GM10248 (cell line): ENCODE measurements at regions not wholly inside any gene's neighbourhood (a gene's known extent, or its start where the extent isn't known, plus 50 kb on each side); places are given as distances from the start of the nearest gene placed in this dataset.

ENCODE experiments used
- CTCF ChIA-PET: fragments of 300-600 bp; sonication (Branson Sonifier 250); formaldehyde crosslinking; extraction: SDS; loops from one replicate; lab custom pipeline; 2021; ENCODE audit warnings: antibody characterized with exemption; lab: Yijun Ruan, JAX
- POLR2A ChIA-PET: fragments of 350-650 bp; sonication (Branson Sonifier 250); formaldehyde crosslinking; extraction: SDS; loops from one replicate; lab custom pipeline; 2020; ENCODE audit warnings: antibody characterized with exemption; lab: Yijun Ruan, JAX
- DNase-seq: peaks from one replicate; pipeline ENCODE4 v3.0.0; 2012; ENCODE audit errors: extremely low spot score
- TF ChIP-seq, protein P1 (sequence below): IDR thresholded peaks from 2 replicates; pipeline ENCODE4 v1.5.1; 2012; ENCODE audit warnings: mild to moderate bottlenecking, low read depth; ENCODE audit errors: extremely low read depth, missing control alignments, control extremely low read depth

DNA sequence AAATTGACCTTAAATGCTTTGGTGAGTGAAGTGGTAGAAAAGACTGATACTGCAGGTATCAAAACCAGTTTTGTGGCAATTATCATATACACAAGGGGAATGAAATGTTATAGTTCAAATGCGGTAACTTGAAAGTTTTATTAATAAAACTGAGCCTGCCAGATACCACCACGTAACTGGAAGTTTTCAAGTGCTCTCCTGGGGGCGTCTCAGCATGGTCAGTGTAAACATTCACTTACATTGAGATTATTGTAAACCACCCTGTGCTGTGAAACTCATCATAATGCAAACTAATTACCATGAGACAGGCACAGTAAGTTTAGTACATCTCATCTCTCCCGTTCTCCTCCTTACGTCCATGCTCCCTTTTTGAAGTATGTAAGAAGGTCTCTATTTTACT lies 280.7 kb upstream of the FAR2 start:
- DNase-seq: no peak
- TF ChIP-seq, protein P1, sequence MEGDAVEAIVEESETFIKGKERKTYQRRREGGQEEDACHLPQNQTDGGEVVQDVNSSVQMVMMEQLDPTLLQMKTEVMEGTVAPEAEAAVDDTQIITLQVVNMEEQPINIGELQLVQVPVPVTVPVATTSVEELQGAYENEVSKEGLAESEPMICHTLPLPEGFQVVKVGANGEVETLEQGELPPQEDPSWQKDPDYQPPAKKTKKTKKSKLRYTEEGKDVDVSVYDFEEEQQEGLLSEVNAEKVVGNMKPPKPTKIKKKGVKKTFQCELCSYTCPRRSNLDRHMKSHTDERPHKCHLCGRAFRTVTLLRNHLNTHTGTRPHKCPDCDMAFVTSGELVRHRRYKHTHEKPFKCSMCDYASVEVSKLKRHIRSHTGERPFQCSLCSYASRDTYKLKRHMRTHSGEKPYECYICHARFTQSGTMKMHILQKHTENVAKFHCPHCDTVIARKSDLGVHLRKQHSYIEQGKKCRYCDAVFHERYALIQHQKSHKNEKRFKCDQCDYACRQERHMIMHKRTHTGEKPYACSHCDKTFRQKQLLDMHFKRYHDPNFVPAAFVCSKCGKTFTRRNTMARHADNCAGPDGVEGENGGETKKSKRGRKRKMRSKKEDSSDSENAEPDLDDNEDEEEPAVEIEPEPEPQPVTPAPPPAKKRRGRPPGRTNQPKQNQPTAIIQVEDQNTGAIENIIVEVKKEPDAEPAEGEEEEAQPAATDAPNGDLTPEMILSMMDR: no peak
- ChIA-PET CTCF (no interaction called here), POLR2A (no interaction called here)

DNA sequence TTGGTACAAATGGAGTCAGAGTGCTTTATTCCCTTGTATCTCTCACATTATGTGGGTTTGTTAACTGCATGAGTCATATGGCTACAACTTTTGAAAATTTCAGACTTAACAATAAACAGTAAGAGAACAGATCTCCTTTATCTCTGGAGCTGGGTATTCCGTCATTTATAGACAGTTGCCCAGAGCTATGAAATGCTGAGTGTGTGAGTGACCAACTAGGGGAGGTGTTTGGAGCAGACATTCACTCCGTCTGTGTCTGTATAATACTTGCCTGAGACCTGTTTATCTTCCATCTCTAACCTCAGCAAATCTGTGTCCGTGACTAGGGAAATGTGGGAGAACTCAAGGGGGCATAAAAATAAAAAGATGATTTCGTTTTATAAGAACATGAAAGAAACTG lies 279.9 kb upstream of the FAR2 start:
- CTCF ChIA-PET: no interaction called here
- POLR2A ChIA-PET: no interaction called here
- TF ChIP-seq, protein P1: no peak

DNA sequence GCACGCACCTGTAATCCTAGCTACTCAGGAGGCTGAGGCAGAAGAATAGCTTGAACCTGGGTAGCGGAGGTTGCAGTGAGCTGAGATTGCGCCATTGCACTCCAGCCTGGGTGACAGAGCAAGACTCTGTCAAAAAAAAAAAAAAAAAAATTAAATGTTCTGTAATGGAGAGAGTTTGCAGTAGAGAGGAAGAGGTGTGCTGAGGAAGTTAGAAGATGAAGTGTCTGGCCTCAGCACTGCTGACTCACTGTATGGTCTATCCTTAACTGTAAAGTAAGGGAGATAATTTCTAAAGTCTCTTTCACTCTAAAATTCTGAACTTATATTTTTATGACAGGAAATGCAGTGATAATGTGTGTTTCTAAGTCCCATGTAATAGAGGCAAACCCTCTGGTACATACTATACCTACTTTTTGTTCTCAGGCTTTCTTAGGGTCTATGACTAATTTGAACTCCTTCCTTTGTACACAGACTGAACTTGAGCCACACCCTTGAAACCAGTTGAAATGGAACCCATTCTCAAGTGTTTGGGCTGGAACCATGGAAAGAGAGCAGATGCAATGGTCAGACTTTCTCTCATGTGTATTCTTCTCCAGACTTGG lies 278.1 kb upstream of the FAR2 start:
- no peak for DNase-seq
- TF ChIP-seq, protein P1: no peak
- ChIA-PET POLR2A (no interaction called here), CTCF (interaction anchor here (0.8 to 3.3 kb wide), 4 partner anchors 9 to 19 kb away, joined by 3 to 24 read pairs (median 10); no protein-coding TSS in a partner anchor)

More for the DNA sequence above, 279.9 kb upstream of the FAR2 start:
- no peak for DNase-seq

DNA sequence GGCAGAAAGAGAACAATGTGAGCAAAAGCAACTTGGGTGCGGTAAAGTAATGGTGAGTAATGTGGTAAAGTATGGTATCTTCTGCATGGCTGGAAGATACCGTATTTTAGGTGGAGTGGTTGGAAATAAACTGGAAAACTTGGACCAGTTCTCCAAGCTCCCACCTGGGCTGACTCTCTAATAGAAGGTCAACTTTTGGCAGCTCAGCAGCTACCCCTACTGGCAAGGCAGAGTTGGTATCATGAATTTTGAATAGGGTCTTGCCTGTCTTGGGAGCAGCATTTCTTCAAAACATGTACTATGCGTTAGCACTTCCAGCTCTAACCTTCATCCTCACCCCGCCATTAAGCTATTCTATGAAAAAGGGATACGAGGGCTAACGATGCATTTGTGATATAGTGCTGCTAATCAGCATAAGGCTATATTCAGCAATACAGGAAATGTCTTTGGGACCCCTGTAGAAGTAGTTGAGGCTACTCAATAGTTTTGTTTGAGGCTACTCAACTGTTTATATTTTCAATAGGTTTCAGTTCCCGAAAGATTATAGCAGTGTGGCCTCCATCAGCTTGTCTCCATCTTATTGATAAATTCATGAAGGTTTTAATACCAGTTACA lies 276.3 kb upstream of the FAR2 start:
- peak; percentile 27 for DNase-seq
- CTCF ChIA-PET: interaction anchor here (0.7 to 3.4 kb wide), 21 partner anchors 10 to 1149 kb away, joined by 3 to 30 read pairs (median 4); no protein-coding TSS in a partner anchor
- TF ChIP-seq, protein P1: peak; percentile 78
- POLR2A ChIA-PET: no interaction called here

DNA sequence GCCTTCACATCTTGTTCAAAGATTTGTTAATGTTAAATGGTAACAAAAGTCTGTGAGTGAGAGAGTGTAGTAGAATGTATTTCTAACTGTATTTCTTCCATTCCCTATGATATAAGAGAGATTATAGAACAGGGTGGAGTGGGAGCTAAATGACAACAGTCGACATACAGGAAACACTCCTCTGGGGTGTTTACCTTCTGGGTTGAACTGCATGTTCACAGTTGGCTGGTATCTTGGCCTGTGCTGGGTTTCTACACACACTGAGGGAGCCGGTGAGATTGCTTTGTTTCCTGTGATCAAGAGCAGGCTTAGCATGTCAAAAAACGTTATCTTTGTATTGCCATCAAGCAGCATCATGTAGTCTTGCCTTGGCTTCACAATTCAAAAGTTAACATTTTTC lies 274.3 kb upstream of the FAR2 start:
- TF ChIP-seq, protein P1: no peak
- CTCF ChIA-PET: interaction anchor here (3.4 kb wide), 1 partner anchor 1141 kb away, joined by 30 read pairs; no protein-coding TSS in a partner anchor
- POLR2A ChIA-PET: no interaction called here
- no peak for DNase-seq

DNA sequence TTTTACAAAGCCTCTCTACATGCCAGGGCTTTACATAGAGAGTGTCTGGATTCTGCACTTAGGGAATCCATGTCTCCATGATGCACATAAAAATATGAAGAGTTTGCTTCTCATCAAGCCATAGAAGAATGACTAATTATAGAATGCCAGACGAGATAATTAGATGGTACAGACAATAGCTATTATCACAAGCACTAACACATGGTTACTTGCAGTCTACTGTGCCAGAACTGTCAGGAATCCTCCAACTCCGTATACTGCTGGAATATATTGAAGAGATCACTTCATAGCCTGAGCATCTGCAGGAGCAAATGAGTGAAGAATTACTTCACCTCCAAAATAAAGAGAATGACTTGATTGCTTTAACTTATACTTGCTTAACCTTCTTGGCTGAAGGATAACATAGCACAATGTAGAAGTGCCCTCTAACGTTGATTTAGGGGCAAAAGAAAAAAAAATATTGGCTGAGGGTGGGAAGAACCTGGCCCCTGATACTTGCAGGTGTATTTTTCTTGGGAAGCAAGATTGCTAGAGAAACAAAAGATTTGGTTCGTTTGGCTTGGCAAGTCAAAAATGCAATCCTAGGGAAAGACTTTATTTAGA lies 272.8 kb upstream of the FAR2 start:
- ChIA-PET CTCF (no interaction called here), POLR2A (no interaction called here)
- TF ChIP-seq, protein P1: no peak
- no peak for DNase-seq
